Keratinocyte (primary cell): ENCODE measurements at regions not wholly inside any gene's neighbourhood (a gene's known extent, or its start where the extent isn't known, plus 50 kb on each side); places are given as distances from the start of the nearest gene placed in this dataset.

ENCODE experiments used
- DNase-seq: peaks from one replicate; pipeline ENCODE4 v3.0.0-alpha.2; 2011; ENCODE audit warnings: low read depth, missing footprints, low spot score
- FAIRE-seq: peaks from 2 replicates; lab custom pipeline; 2011; peaks lifted over from hg19 to GRCh38; lab: Jason Lieb, UNC
- H2AFZ ChIP-seq: 2 replicates; pipeline ENCODE4 v1.6.0; 2012; ENCODE audit warnings: low read length, control low read depth, inconsistent platforms; ENCODE audit not compliant: control insufficient read depth
- H3K27ac ChIP-seq: 2 replicates; pipeline ENCODE4 v1.5.1; 2011; ENCODE audit warnings: low read length; ENCODE audit not compliant: control insufficient read depth, insufficient read depth
- H3K27me3 ChIP-seq: 3 replicates; pipeline ENCODE4 v1.6.0; 2011; ENCODE audit warnings: low read length; ENCODE audit not compliant: control insufficient read depth, insufficient read depth; ENCODE audit errors: extremely low read depth
- H3K36me3 ChIP-seq, 2 experiments: 2 replicates in 1 of 2; 3 replicates in 1 of 2; pipeline ENCODE4 v1.5.1; 2011; ENCODE audit warnings: low read length in 2 of 2, mild to moderate bottlenecking in 1 of 2; ENCODE audit not compliant: control insufficient read depth in 2 of 2, insufficient read depth in 2 of 2; ENCODE audit errors: extremely low read depth in 1 of 2
- H3K4me1 ChIP-seq: 3 replicates; pipeline ENCODE4 v1.5.1; 2011; ENCODE audit warnings: low read length; ENCODE audit not compliant: control insufficient read depth, insufficient read depth; ENCODE audit errors: extremely low read depth
- H3K4me2 ChIP-seq: 3 replicates; pipeline ENCODE4 v1.6.0; 2011; ENCODE audit warnings: low read depth, low read length; ENCODE audit not compliant: control insufficient read depth, insufficient read depth; ENCODE audit errors: extremely low read depth
- H3K4me3 ChIP-seq, 3 experiments: fragments of 200-600 bp in 1 of 3; sonication (generic) in 1 of 3; 2 replicates in 2 of 3; 3 replicates in 1 of 3; pipeline ENCODE4 v1.5.1; 2011 to 2016; ENCODE audit warnings: low read length in 3 of 3, mild to moderate bottlenecking in 3 of 3, control low read depth in 2 of 3, inconsistent platforms in 1 of 3, low read depth in 1 of 3, mixed read lengths in 1 of 3, mixed run types in 1 of 3, moderate library complexity in 1 of 3; ENCODE audit not compliant: control insufficient read depth in 2 of 3, insufficient read depth in 2 of 3; ENCODE audit errors: extremely low read depth in 1 of 3
- H3K79me2 ChIP-seq: 2 replicates; pipeline ENCODE4 v1.6.0; 2012; ENCODE audit warnings: low read length; ENCODE audit not compliant: control insufficient read depth, insufficient read depth
- H3K9ac ChIP-seq: 3 replicates; pipeline ENCODE4 v1.6.0; 2011; ENCODE audit warnings: low read length; ENCODE audit not compliant: control insufficient read depth, insufficient read depth; ENCODE audit errors: extremely low read depth
- H3K9me1 ChIP-seq: 3 replicates; pipeline ENCODE4 v1.6.0; 2011; ENCODE audit warnings: low read length; ENCODE audit not compliant: control insufficient read depth, insufficient read depth; ENCODE audit errors: extremely low read depth
- H3K9me3 ChIP-seq: 2 replicates; pipeline ENCODE4 v1.5.1; 2012; ENCODE audit warnings: low read depth, low read length; ENCODE audit not compliant: control insufficient read depth
- H4K20me1 ChIP-seq: 3 replicates; pipeline ENCODE4 v1.6.0; 2011; ENCODE audit warnings: low read length; ENCODE audit not compliant: control insufficient read depth, insufficient read depth; ENCODE audit errors: extremely low read depth
- EZH2 ChIP-seq: IDR thresholded peaks from one replicate; pipeline ENCODE4 v1.6.1; 2012; ENCODE audit warnings: inconsistent platforms, mild to moderate bottlenecking, low read length, moderate library complexity
- dilution Hi-C: fragments of 300-500 bp; cut with MboI; formaldehyde crosslinking; loops from one replicate; pipeline ENCODE4 v1.7.0; 2020; ENCODE audit warnings: low sequenced_read_pairs; ENCODE audit not compliant: extremely low pct_ligation_motif_present
- TF ChIP-seq, protein P1 (sequence below), 3 experiments: IDR thresholded peaks in 1 of 3; conservative IDR thresholded peaks in 1 of 3; optimal IDR thresholded peaks in 1 of 3; 2 replicates in 2 of 3; 3 replicates in 1 of 3; pipeline versions ENCODE3 to v1.5.1; 2011; ENCODE audit warnings: low read length in 3 of 3, mild to moderate bottlenecking in 3 of 3, moderate library complexity in 2 of 3, control low read depth in 1 of 3, inconsistent platforms in 1 of 3; ENCODE audit not compliant: insufficient read depth in 2 of 3; ENCODE audit errors: extremely low read depth in 1 of 3

DNA sequence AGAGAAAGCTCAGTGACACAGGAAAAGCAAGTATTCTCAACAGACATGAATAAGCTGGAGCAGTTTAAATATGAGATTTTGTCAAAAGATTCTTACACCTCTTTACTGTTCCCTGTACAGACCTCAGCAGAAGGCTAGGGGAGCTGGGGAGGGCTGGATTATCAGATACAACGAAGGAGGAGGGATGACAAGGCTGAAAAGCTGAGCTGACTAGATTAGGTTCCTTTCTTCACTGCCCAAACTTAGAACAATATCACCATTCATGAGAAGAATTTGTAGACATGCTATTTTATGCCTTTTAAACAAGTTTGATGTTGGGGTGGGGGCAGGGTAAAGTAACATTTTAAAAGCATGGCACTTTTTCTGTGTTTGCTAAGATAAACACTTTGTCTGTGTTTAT, 611.1 kb downstream of the AACS start:
- Histone ChIP-seq H2AFZ (no peak overlapping the region), H3K4me3 (no peak overlapping the region), H4K20me1 (no peaks in the 10 kb centered on the region), H3K4me2 (no peak overlapping the region), H3K9ac (no peak overlapping the region), H3K9me3 (peaks cover 6% of the 10 kb centered on the region), H3K27ac (no peak overlapping the region), H3K36me3 (no peaks in the 10 kb centered on the region), H3K27me3 (no peaks in the 10 kb centered on the region), H3K4me1 (no peaks in the 10 kb centered on the region), H3K79me2 (no peaks in the 10 kb centered on the region), H3K9me1 (no peaks in the 10 kb centered on the region)
- TF ChIP-seq EZH2, result no peak
- TF ChIP-seq, protein P1, sequence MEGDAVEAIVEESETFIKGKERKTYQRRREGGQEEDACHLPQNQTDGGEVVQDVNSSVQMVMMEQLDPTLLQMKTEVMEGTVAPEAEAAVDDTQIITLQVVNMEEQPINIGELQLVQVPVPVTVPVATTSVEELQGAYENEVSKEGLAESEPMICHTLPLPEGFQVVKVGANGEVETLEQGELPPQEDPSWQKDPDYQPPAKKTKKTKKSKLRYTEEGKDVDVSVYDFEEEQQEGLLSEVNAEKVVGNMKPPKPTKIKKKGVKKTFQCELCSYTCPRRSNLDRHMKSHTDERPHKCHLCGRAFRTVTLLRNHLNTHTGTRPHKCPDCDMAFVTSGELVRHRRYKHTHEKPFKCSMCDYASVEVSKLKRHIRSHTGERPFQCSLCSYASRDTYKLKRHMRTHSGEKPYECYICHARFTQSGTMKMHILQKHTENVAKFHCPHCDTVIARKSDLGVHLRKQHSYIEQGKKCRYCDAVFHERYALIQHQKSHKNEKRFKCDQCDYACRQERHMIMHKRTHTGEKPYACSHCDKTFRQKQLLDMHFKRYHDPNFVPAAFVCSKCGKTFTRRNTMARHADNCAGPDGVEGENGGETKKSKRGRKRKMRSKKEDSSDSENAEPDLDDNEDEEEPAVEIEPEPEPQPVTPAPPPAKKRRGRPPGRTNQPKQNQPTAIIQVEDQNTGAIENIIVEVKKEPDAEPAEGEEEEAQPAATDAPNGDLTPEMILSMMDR (optimal IDR thresholded peaks at IDR 0.05 in 1 of 3, IDR thresholded peaks at IDR 0.05 in 1 of 3, conservative IDR thresholded peaks at IDR 0.05 in 1 of 3; ENCODE audit: extremely low read depth in 1 of 3, insufficient read depth in 2 of 3, low read length in 3 of 3), result no peak
- dilution Hi-C loops, result no loop called here
- DNase-seq (no peak), FAIRE-seq (no peak)

DNA sequence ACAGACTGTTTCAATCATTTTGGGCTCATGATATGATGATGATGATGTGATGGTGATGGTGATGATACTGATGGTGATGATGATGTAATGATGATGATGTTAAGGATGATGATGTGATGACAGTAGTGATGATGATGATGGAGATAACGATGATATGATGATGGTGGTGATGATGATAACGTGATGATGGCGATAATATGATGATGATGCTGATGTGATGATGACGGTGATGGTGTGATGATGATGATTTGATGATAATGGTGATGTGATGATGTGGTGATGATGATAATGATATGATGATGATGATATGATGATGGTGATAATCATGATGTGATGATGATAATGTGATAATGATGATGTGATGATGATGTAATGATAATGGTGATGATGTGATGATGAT, 612.6 kb downstream of the AACS start:
- Histone ChIP-seq H2AFZ (no peak overlapping the region), H3K9me1 (no peaks in the 10 kb centered on the region), H3K9ac (no peak overlapping the region), H3K4me3 (no peak overlapping the region), H3K4me2 (no peak overlapping the region), H3K9me3 (peaks cover 6% of the 10 kb centered on the region), H3K79me2 (no peaks in the 10 kb centered on the region), H3K4me1 (no peaks in the 10 kb centered on the region), H3K27ac (no peak overlapping the region), H3K27me3 (no peaks in the 10 kb centered on the region), H3K36me3 (no peaks in the 10 kb centered on the region), H4K20me1 (no peaks in the 10 kb centered on the region)
- dilution Hi-C loops, result no loop called here
- TF ChIP-seq, protein P1 (optimal IDR thresholded peaks at IDR 0.05 in 1 of 3, IDR thresholded peaks at IDR 0.05 in 1 of 3, conservative IDR thresholded peaks at IDR 0.05 in 1 of 3; ENCODE audit: extremely low read depth in 1 of 3, insufficient read depth in 2 of 3, low read length in 3 of 3), result no peak
- TF ChIP-seq EZH2, result no peak
- FAIRE-seq, result no peak
- no peak for DNase-seq
